Keratinocyte (primary cell): ENCODE measurements at regions not wholly inside any gene's neighbourhood (a gene's known extent, or its start where the extent isn't known, plus 50 kb on each side); places are given as distances from the start of the nearest gene placed in this dataset.

ENCODE experiments used
- DNase-seq: peaks from one replicate; pipeline ENCODE4 v3.0.0-alpha.2; 2011; ENCODE audit warnings: low read depth, missing footprints, low spot score
- FAIRE-seq: peaks from 2 replicates; lab custom pipeline; 2011; peaks lifted over from hg19 to GRCh38; lab: Jason Lieb, UNC
- H2AFZ ChIP-seq: 2 replicates; pipeline ENCODE4 v1.6.0; 2012; ENCODE audit warnings: low read length, control low read depth, inconsistent platforms; ENCODE audit not compliant: control insufficient read depth
- H3K27ac ChIP-seq: 2 replicates; pipeline ENCODE4 v1.5.1; 2011; ENCODE audit warnings: low read length; ENCODE audit not compliant: control insufficient read depth, insufficient read depth
- H3K27me3 ChIP-seq: 3 replicates; pipeline ENCODE4 v1.6.0; 2011; ENCODE audit warnings: low read length; ENCODE audit not compliant: control insufficient read depth, insufficient read depth; ENCODE audit errors: extremely low read depth
- H3K36me3 ChIP-seq, 2 experiments: 2 replicates in 1 of 2; 3 replicates in 1 of 2; pipeline ENCODE4 v1.5.1; 2011; ENCODE audit warnings: low read length in 2 of 2, mild to moderate bottlenecking in 1 of 2; ENCODE audit not compliant: control insufficient read depth in 2 of 2, insufficient read depth in 2 of 2; ENCODE audit errors: extremely low read depth in 1 of 2
- H3K4me1 ChIP-seq: 3 replicates; pipeline ENCODE4 v1.5.1; 2011; ENCODE audit warnings: low read length; ENCODE audit not compliant: control insufficient read depth, insufficient read depth; ENCODE audit errors: extremely low read depth
- H3K4me2 ChIP-seq: 3 replicates; pipeline ENCODE4 v1.6.0; 2011; ENCODE audit warnings: low read depth, low read length; ENCODE audit not compliant: control insufficient read depth, insufficient read depth; ENCODE audit errors: extremely low read depth
- H3K4me3 ChIP-seq, 3 experiments: fragments of 200-600 bp in 1 of 3; sonication (generic) in 1 of 3; 2 replicates in 2 of 3; 3 replicates in 1 of 3; pipeline ENCODE4 v1.5.1; 2011 to 2016; ENCODE audit warnings: low read length in 3 of 3, mild to moderate bottlenecking in 3 of 3, control low read depth in 2 of 3, inconsistent platforms in 1 of 3, low read depth in 1 of 3, mixed read lengths in 1 of 3, mixed run types in 1 of 3, moderate library complexity in 1 of 3; ENCODE audit not compliant: control insufficient read depth in 2 of 3, insufficient read depth in 2 of 3; ENCODE audit errors: extremely low read depth in 1 of 3
- H3K79me2 ChIP-seq: 2 replicates; pipeline ENCODE4 v1.6.0; 2012; ENCODE audit warnings: low read length; ENCODE audit not compliant: control insufficient read depth, insufficient read depth
- H3K9ac ChIP-seq: 3 replicates; pipeline ENCODE4 v1.6.0; 2011; ENCODE audit warnings: low read length; ENCODE audit not compliant: control insufficient read depth, insufficient read depth; ENCODE audit errors: extremely low read depth
- H3K9me1 ChIP-seq: 3 replicates; pipeline ENCODE4 v1.6.0; 2011; ENCODE audit warnings: low read length; ENCODE audit not compliant: control insufficient read depth, insufficient read depth; ENCODE audit errors: extremely low read depth
- H3K9me3 ChIP-seq: 2 replicates; pipeline ENCODE4 v1.5.1; 2012; ENCODE audit warnings: low read depth, low read length; ENCODE audit not compliant: control insufficient read depth
- H4K20me1 ChIP-seq: 3 replicates; pipeline ENCODE4 v1.6.0; 2011; ENCODE audit warnings: low read length; ENCODE audit not compliant: control insufficient read depth, insufficient read depth; ENCODE audit errors: extremely low read depth
- CTCF ChIP-seq, 3 experiments: IDR thresholded peaks in 1 of 3; conservative IDR thresholded peaks in 1 of 3; optimal IDR thresholded peaks in 1 of 3; 2 replicates in 2 of 3; 3 replicates in 1 of 3; pipeline versions ENCODE3 to v1.5.1; 2011; ENCODE audit warnings: low read length in 3 of 3, mild to moderate bottlenecking in 3 of 3, moderate library complexity in 2 of 3, control low read depth in 1 of 3, inconsistent platforms in 1 of 3; ENCODE audit not compliant: insufficient read depth in 2 of 3; ENCODE audit errors: extremely low read depth in 1 of 3
- EZH2 ChIP-seq: IDR thresholded peaks from one replicate; pipeline ENCODE4 v1.6.1; 2012; ENCODE audit warnings: inconsistent platforms, mild to moderate bottlenecking, low read length, moderate library complexity
- dilution Hi-C: fragments of 300-500 bp; cut with MboI; formaldehyde crosslinking; loops from one replicate; pipeline ENCODE4 v1.7.0; 2020; ENCODE audit warnings: low sequenced_read_pairs; ENCODE audit not compliant: extremely low pct_ligation_motif_present

DNA sequence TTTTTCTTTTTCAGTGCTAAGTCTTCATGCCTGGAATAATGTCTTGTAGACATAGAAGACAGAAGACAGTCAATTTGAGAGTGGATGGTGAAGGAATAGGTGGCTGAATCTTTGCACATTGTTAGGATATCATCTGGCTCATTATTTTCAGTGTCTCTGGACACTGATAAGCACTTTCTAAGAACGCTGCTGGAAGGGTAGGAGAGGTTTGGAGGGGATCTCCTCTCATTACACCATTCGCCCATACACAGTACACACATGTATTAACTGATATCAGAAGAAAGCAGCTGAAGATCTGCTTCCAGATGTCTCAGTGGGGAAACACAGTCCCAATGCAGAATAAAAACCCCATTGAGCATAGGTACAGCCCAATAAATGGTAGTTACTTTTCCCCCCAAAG lies 461.1 kb upstream of the DCN start:
- Histone ChIP-seq H3K79me2 (no peaks in the 10 kb centered on the region), H3K4me2 (no peak overlapping the region), H4K20me1 (no peaks in the 10 kb centered on the region), H2AFZ (no peak overlapping the region), H3K9me3 (no peaks in the 10 kb centered on the region), H3K27me3 (no peaks in the 10 kb centered on the region), H3K4me3 (no peak overlapping the region), H3K36me3 (no peaks in the 10 kb centered on the region), H3K9me1 (no peaks in the 10 kb centered on the region), H3K4me1 (no peaks in the 10 kb centered on the region), H3K27ac (no peak overlapping the region), H3K9ac (no peak overlapping the region)
- FAIRE-seq = no peak
- DNase-seq = no peak
- TF ChIP-seq CTCF (optimal IDR thresholded peaks at IDR 0.05 in 1 of 3, IDR thresholded peaks at IDR 0.05 in 1 of 3, conservative IDR thresholded peaks at IDR 0.05 in 1 of 3; ENCODE audit: extremely low read depth in 1 of 3, insufficient read depth in 2 of 3, low read length in 3 of 3) (no peak), EZH2 (no peak)
- dilution Hi-C loops = no loop called here

DNA sequence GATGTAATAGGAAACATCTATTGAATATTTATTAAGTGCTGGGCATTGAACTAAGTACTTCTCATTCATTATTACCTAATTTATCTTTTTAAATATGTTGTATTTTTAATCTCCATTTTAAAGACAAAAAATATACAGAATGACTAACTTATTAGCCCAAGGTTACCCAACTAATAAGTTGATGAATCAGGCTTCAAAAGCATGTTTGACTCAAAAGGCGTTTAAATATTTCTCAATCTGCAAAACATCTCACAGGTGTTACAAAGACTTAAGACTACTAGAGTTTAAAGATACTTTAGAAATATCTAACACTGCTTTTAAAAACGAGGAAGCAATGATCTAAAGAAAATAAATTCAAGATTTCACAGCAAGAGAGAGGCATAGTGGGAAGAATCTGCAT lies 457.4 kb upstream of the DCN start:
- Histone ChIP-seq H3K27ac (no peak overlapping the region), H3K27me3 (no peaks in the 10 kb centered on the region), H3K79me2 (no peaks in the 10 kb centered on the region), H3K4me2 (no peak overlapping the region), H3K9ac (no peak overlapping the region), H3K4me3 (no peak overlapping the region), H3K9me1 (no peaks in the 10 kb centered on the region), H3K36me3 (no peaks in the 10 kb centered on the region), H4K20me1 (no peaks in the 10 kb centered on the region), H2AFZ (no peak overlapping the region), H3K4me1 (no peaks in the 10 kb centered on the region), H3K9me3 (no peaks in the 10 kb centered on the region)
- DNase-seq = no peak
- dilution Hi-C loops = no loop called here
- no peak for FAIRE-seq
- TF ChIP-seq EZH2 = no peak

DNA sequence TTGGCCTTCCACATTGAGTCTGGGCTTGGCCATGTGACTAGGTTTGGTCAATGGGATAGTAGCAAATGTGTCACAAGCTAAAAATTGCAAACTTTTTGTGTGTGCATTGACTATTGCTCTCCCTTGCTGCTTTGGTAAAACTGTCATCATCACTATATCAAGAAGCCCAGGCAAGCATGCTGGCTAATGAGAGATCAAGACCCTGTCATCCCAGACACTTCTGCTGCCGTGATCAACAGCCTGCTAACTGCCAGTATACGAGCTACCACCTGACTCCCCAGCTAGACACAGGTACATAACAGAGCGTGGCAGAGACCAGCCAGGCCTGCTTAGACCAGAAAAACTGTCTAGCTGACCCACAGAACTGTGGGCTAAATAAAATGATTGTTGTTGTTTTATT lies 456.7 kb upstream of the DCN start:
- H3K9me3 ChIP-seq = no peaks in the 10 kb centered on the region
- H3K4me1 ChIP-seq = no peaks in the 10 kb centered on the region
- no peak overlapping the region for H3K4me2 ChIP-seq
- H4K20me1 ChIP-seq = no peaks in the 10 kb centered on the region
- DNase-seq = no peak
- dilution Hi-C loops = no loop called here
- no peaks in the 10 kb centered on the region for H3K27me3 ChIP-seq
- no peaks in the 10 kb centered on the region for H3K79me2 ChIP-seq
- no peak overlapping the region for H3K9ac ChIP-seq
- H2AFZ ChIP-seq = no peak overlapping the region
- no peaks in the 10 kb centered on the region for H3K9me1 ChIP-seq
- no peak for TF ChIP-seq EZH2
- TF ChIP-seq CTCF (optimal IDR thresholded peaks at IDR 0.05 in 1 of 3, IDR thresholded peaks at IDR 0.05 in 1 of 3, conservative IDR thresholded peaks at IDR 0.05 in 1 of 3; ENCODE audit: extremely low read depth in 1 of 3, insufficient read depth in 2 of 3, low read length in 3 of 3) = no peak
- no peaks in the 10 kb centered on the region for H3K36me3 ChIP-seq
- no peak for FAIRE-seq
- H3K4me3 ChIP-seq = no peak overlapping the region
- H3K27ac ChIP-seq = no peak overlapping the region
